Keratinocyte (primary cell): ENCODE measurements at regions not wholly inside any gene's neighbourhood (a gene's known extent, or its start where the extent isn't known, plus 50 kb on each side); places are given as distances from the start of the nearest gene placed in this dataset.

Experiments used
- EZH2 ChIP-seq: IDR thresholded peaks from one replicate; pipeline ENCODE4 v1.6.1; 2012; ENCODE audit warnings: inconsistent platforms, mild to moderate bottlenecking, low read length, moderate library complexity
- TF ChIP-seq, protein P1 (sequence below), 3 experiments: IDR thresholded peaks in 1 of 3; conservative IDR thresholded peaks in 1 of 3; optimal IDR thresholded peaks in 1 of 3; 2 replicates in 2 of 3; 3 replicates in 1 of 3; pipeline versions ENCODE3 to v1.5.1; 2011; ENCODE audit warnings: low read length in 3 of 3, mild to moderate bottlenecking in 3 of 3, moderate library complexity in 2 of 3, control low read depth in 1 of 3, inconsistent platforms in 1 of 3; ENCODE audit not compliant: insufficient read depth in 2 of 3; ENCODE audit errors: extremely low read depth in 1 of 3

DNA sequence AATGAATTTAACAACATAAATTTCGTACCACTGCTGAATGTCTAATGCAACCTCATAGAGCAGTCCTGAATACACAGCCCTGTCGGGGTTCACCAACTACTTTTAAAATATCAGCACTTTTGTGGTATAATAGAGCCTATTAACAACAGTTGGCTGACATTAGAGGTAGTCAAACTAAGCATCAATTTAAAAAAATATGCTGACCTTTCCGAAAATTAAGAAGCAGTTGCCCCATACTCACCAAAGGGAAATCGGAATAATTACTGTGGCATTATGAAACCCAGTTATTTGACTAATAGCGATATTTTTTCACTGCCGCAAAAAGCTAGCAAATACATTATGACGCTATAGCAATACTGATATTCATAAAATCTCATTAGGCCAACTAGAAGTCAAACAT lies 273.5 kb upstream of the PPARGC1A start:
- TF ChIP-seq, protein P1, sequence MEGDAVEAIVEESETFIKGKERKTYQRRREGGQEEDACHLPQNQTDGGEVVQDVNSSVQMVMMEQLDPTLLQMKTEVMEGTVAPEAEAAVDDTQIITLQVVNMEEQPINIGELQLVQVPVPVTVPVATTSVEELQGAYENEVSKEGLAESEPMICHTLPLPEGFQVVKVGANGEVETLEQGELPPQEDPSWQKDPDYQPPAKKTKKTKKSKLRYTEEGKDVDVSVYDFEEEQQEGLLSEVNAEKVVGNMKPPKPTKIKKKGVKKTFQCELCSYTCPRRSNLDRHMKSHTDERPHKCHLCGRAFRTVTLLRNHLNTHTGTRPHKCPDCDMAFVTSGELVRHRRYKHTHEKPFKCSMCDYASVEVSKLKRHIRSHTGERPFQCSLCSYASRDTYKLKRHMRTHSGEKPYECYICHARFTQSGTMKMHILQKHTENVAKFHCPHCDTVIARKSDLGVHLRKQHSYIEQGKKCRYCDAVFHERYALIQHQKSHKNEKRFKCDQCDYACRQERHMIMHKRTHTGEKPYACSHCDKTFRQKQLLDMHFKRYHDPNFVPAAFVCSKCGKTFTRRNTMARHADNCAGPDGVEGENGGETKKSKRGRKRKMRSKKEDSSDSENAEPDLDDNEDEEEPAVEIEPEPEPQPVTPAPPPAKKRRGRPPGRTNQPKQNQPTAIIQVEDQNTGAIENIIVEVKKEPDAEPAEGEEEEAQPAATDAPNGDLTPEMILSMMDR (optimal IDR thresholded peaks at IDR 0.05 in 1 of 3, IDR thresholded peaks at IDR 0.05 in 1 of 3, conservative IDR thresholded peaks at IDR 0.05 in 1 of 3; ENCODE audit: extremely low read depth in 1 of 3, insufficient read depth in 2 of 3, low read length in 3 of 3), result no peak
- TF ChIP-seq EZH2, result no peak
